Subcutaneous abdominal adipose tissue (tissue), 5 donors: ENCODE measurements at regions not wholly inside any gene's neighbourhood (a gene's known extent, or its start where the extent isn't known, plus 50 kb on each side); places are given as distances from the start of the nearest gene placed in this dataset.
"Not testable (repeated sequence)": the region's sequence is repeated elsewhere in the genome, so short reads cannot be mapped to it uniquely, and the experiment has no call there.

Experiments
- H3K27ac ChIP-seq: one replicate; pipeline ENCODE4 v1.7.0; 2013; ENCODE audit warnings: low read depth, mild to moderate bottlenecking, inconsistent platforms, low read length, moderate library complexity
- H3K27me3 ChIP-seq, 5 donors: one replicate each; pipeline ENCODE4 v1.7.0; 2013; ENCODE audit warnings: low read length in 5 of 5, inconsistent platforms in 1 of 5; ENCODE audit not compliant: control insufficient read depth in 5 of 5, insufficient read depth in 4 of 5
- H3K36me3 ChIP-seq, 5 donors: one replicate each; pipeline ENCODE4 v1.7.0; 2013; ENCODE audit warnings: low read length in 5 of 5; ENCODE audit not compliant: control insufficient read depth in 5 of 5, insufficient read depth in 5 of 5
- H3K4me1 ChIP-seq, 5 donors: one replicate each; pipeline ENCODE4 v1.7.0; 2013; ENCODE audit warnings: low read length in 5 of 5, mild to moderate bottlenecking in 3 of 5, moderate library complexity in 1 of 5; ENCODE audit not compliant: control insufficient read depth in 5 of 5, insufficient read depth in 5 of 5
- H3K4me3 ChIP-seq, 5 donors: one replicate each; pipeline ENCODE4 v1.7.0; 2013; ENCODE audit warnings: low read length in 5 of 5, low read depth in 1 of 5
- H3K9ac ChIP-seq, 5 donors: one replicate each; pipeline ENCODE4 v1.7.0; 2013; ENCODE audit warnings: low read length in 5 of 5, mild to moderate bottlenecking in 4 of 5, moderate library complexity in 3 of 5
- H3K9me3 ChIP-seq, 5 donors: one replicate each; pipeline ENCODE4 v1.7.0; 2013; ENCODE audit warnings: low read length in 5 of 5; ENCODE audit not compliant: control insufficient read depth in 5 of 5
- donor health status: healthy.
- donor health status: healthy.
- donor health status: healthy.
- donor health status: healthy.
- donor health status: healthy.

GRCh38 chr4:3945511-3946290 is 179.5 kb downstream of the ADRA2C start:
- no peak overlapping the region for H3K9ac ChIP-seq
- no peaks in the 10 kb centered on the region for H3K4me1 ChIP-seq
- H3K9me3 ChIP-seq: peaks cover 0 to 2% (median 0%) of the 10 kb centered on the region in 5 donors
- no peaks in the 10 kb centered on the region for H3K36me3 ChIP-seq
- no peak overlapping the region for H3K4me3 ChIP-seq
- H3K27ac ChIP-seq: no peak overlapping the region
- H3K27me3 ChIP-seq: no peaks in the 10 kb centered on the region

DNA sequence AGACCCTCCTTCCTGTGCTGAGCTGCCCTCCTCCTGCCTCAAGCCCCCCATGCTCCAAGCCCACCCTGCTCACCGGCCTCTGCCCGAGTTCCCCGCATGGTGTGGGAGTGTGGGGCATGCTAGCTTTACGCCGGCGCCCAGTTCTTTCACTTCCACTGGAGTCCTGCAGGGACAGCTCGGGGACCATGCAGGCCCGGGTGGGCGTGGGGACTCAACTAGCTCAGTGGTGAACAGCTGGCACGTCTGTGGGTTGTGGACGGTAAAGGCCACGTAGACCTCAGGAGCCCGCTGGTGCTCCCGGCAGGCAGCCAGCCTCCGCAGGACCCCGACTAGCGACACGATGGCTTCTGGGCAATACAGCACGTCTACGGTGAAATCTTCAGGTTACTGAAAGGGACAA is 180.4 kb downstream of the ADRA2C start:
- H3K4me1 ChIP-seq, H3K27ac ChIP-seq, H3K9me3 ChIP-seq, H3K36me3 ChIP-seq, H3K27me3 ChIP-seq, H3K4me3 ChIP-seq, H3K9ac ChIP-seq: not testable (repeated sequence)

- H3K9ac ChIP-seq, H3K36me3 ChIP-seq, H3K27ac ChIP-seq, H3K27me3 ChIP-seq, H3K4me3 ChIP-seq, H3K4me1 ChIP-seq, H3K9me3 ChIP-seq: not testable (repeated sequence)
These were observed 181.6 kb downstream of the ADRA2C start for GRCh38 chr4:3947761-3948160.

- not testable (repeated sequence) for H3K4me3 ChIP-seq, H3K9ac ChIP-seq, H3K27me3 ChIP-seq, H3K27ac ChIP-seq, H3K9me3 ChIP-seq, H3K4me1 ChIP-seq, H3K36me3 ChIP-seq
These were observed 182.0 kb downstream of the ADRA2C start for GRCh38 chr4:3948210-3948609.

- not testable (repeated sequence) for H3K36me3 ChIP-seq, H3K27ac ChIP-seq, H3K4me3 ChIP-seq, H3K27me3 ChIP-seq, H3K9ac ChIP-seq, H3K4me1 ChIP-seq, H3K9me3 ChIP-seq
These were observed 183.7 kb downstream of the ADRA2C start for GRCh38 chr4:3949916-3950315.

GRCh38 chr4:3952443-3953139 is 186.4 kb downstream of the ADRA2C start:
- not testable (repeated sequence) for H3K27ac ChIP-seq, H3K36me3 ChIP-seq, H3K9ac ChIP-seq, H3K27me3 ChIP-seq, H3K4me3 ChIP-seq, H3K9me3 ChIP-seq
- peaks cover 0 to 14% (median 8%) of the 10 kb centered on the region in 5 donors for H3K4me1 ChIP-seq

- not testable (repeated sequence) for H3K27me3 ChIP-seq, H3K9me3 ChIP-seq, H3K9ac ChIP-seq, H3K27ac ChIP-seq, H3K36me3 ChIP-seq, H3K4me3 ChIP-seq
- peaks cover 0 to 14% (median 8%) of the 10 kb centered on the region in 5 donors for H3K4me1 ChIP-seq
These were observed 186.9 kb downstream of the ADRA2C start for GRCh38 chr4:3953140-3953489.

DNA sequence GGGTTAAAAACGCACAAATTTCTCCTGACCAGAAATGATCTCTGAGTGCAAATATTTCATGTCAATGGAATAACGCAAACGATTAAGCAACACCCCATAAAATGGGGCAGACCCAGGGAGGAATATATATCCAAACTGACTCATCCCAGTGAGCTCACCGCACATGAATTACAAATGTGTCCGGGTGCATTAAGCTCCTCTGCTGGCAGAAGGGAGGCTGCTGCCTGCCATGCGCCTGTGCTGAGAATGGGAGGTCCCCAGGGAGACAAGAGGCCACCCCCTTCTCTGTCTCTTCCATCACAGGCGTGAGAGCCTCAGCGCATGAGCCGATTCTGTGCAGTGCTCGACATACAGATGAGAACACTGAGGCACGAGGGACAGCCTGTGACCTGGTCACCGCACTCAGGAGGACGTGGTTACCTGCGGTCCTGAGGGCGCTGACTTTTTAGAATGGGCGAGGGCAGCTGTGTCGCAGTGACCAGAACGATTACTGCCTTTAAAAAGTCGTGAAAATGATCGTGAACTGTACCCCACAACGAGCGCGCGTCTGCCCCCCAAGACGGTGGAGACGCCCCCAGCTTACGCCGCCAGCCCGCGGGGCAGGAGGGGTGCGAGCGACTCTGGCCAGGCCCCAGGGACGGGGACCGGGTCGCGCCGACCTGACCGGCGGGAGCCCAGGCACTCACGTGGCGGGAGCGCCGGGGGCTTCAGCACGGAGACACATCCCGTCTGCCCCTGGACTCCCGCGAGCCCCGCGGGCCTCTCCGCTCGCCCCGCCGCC is 188.5 kb downstream of the ADRA2C start:
- H3K9me3 ChIP-seq, H3K27me3 ChIP-seq, H3K36me3 ChIP-seq: not testable (repeated sequence)
- H3K4me3 ChIP-seq: peak overlapping the region; percentile 59 to 81 (median 63)
- H3K9ac ChIP-seq: peak overlapping the region in 4 of 5 donors; percentile 43 to 70 (median 66)
- H3K4me1 ChIP-seq: peaks cover 0 to 14% (median 8%) of the 10 kb centered on the region in 5 donors
- peak overlapping the region; percentile 46 for H3K27ac ChIP-seq

DNA sequence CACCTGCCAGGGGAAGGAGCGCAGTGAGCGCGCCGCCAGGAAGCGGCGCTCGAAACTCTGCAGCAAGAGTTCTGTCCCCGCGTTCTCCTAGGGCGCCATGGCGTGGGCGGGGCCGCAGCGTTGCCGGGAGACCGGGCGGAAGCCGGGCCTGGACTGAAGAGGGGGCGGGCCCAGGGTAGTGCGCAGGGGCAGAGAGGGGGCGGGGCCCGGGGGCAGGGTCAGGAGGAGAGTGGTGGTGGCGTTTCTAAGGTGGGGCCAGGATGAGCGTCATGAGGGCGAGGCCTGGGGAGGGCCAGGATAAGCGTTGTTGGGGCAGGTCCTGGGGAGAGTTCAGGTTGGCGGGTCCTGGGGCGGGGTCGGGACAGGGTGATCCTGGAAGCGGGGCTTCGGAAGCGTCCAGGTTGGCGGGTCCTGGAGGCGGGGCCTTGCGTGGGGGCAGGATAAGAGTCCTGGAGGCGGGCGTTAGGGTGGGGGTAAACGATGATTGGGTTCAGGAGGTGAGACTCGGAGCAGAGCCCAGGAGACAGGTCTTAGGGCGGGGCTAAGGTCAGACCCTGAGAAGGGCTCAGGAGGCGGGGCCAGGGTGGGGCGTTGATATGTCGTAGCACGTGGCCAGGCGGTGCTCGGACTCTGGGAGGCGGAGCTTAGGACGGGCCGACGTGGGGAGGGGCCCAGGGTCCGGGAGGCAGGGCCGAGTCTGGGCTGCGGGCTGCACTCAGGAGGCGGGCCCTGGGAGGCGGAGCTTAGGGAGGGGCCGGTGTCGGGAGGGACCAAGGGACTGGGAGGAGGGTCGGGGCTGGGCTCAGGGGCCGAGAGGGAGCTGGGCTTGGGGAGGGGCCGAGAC is 189.4 kb downstream of the ADRA2C start:
- H3K36me3 ChIP-seq, H3K27me3 ChIP-seq, H3K9me3 ChIP-seq: not testable (repeated sequence)
- Histone ChIP-seq H3K27ac (peak overlapping the region; percentile 46), H3K9ac (peak overlapping the region in 3 of 5 donors; percentile 62 to 70 (median 69)), H3K4me1 (peaks cover 0 to 14% (median 8%) of the 10 kb centered on the region in 5 donors), H3K4me3 (peak overlapping the region in 4 of 5 donors; percentile 59 to 72 (median 64))
